ENCODE measurements at regions not wholly inside any gene's neighbourhood (a gene's known extent, or its start where the extent isn't known, plus 50 kb on each side); places are given as distances from the start of the nearest gene placed in this dataset.

DNA sequence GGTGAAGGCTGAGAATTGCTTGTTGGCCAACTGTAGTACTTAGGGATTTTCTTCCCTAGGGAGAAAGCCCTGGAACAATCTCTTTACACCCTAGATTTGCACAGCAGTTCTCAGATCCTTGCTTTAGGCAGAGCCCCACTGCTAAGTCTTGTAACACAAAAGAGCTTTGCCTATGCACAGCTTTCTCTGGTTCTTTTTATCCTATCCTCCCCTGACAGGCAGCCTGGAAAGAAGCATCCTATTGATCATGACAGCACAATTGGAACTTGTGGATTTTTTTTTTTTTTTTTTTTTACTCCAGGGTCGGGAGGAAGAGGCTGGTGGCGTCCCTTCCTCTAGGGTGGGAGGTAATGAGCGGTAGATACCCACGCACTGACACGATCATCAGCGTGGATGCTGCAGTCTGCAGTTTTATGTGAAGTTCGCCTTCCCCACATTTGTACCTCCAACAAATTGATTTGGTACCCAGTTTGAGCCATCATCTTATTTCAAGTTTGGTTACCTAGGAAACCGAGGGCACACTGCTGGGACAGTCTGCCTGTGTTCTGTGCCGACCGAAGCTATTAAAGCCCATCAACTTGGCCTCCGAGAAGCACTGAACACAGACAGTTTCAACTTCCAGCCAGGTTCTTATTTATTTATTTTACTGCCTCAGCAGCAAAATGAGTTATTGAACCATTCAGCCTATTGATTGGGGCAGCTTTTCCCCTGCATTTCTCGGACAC, 110.1 kb downstream of the NRN1 start:
- no peaks in the 10 kb centered on the region for H3K27me3 ChIP-seq (ENCODE audit: control insufficient read depth, low read length)
- no peaks in the 10 kb centered on the region for H3K36me3 ChIP-seq (ENCODE audit: control insufficient read depth, low read length)
- no peaks in the 10 kb centered on the region for H3F3A ChIP-seq (ENCODE audit: control insufficient read depth, insufficient read depth)
- TF ChIP-seq, protein P1, sequence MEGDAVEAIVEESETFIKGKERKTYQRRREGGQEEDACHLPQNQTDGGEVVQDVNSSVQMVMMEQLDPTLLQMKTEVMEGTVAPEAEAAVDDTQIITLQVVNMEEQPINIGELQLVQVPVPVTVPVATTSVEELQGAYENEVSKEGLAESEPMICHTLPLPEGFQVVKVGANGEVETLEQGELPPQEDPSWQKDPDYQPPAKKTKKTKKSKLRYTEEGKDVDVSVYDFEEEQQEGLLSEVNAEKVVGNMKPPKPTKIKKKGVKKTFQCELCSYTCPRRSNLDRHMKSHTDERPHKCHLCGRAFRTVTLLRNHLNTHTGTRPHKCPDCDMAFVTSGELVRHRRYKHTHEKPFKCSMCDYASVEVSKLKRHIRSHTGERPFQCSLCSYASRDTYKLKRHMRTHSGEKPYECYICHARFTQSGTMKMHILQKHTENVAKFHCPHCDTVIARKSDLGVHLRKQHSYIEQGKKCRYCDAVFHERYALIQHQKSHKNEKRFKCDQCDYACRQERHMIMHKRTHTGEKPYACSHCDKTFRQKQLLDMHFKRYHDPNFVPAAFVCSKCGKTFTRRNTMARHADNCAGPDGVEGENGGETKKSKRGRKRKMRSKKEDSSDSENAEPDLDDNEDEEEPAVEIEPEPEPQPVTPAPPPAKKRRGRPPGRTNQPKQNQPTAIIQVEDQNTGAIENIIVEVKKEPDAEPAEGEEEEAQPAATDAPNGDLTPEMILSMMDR (IDR thresholded peaks at IDR 0.05; ENCODE audit: low read depth, low read length, poor library complexity, severe bottlenecking): no peak
- no peak for TF ChIP-seq EZH2phosphoT487 (IDR thresholded peaks at IDR 0.05; ENCODE audit: borderline replicate concordance, low read length)
- no peak overlapping the region for H3K4me2 ChIP-seq (ENCODE audit: low read length)
- no peak overlapping the region for H3K27ac ChIP-seq (ENCODE audit: low read depth, low read length)
- H3K9me3 ChIP-seq (ENCODE audit: control insufficient read depth, insufficient read depth, low read length): no peaks in the 10 kb centered on the region
- no peaks in the 10 kb centered on the region for H3K4me1 ChIP-seq (ENCODE audit: control insufficient read depth, low read length)
- no peaks in the 10 kb centered on the region for H3K79me2 ChIP-seq (ENCODE audit: control insufficient read depth, low read length)
- H3K9me2 ChIP-seq (replicated peaks; ENCODE audit: control insufficient read depth, low read length): no peaks in the 10 kb centered on the region
- H4K20me1 ChIP-seq (ENCODE audit: control insufficient read depth, insufficient read depth, low read depth, low read length): no peaks in the 10 kb centered on the region
- H3K4me3 ChIP-seq (ENCODE audit: low read length): no peak overlapping the region

GRCh38 chr6:5894357-5894756, 112.4 kb downstream of the NRN1 start:
- H3K9me2 ChIP-seq (replicated peaks; ENCODE audit: control insufficient read depth, low read length): no peaks in the 10 kb centered on the region
- no peaks in the 10 kb centered on the region for H3F3A ChIP-seq (ENCODE audit: control insufficient read depth, insufficient read depth)
- H4K20me1 ChIP-seq (ENCODE audit: control insufficient read depth, insufficient read depth, low read depth, low read length): no peaks in the 10 kb centered on the region
- H3K79me2 ChIP-seq (ENCODE audit: control insufficient read depth, low read length): no peaks in the 10 kb centered on the region
- TF ChIP-seq, protein P1 (IDR thresholded peaks at IDR 0.05; ENCODE audit: low read depth, low read length, poor library complexity, severe bottlenecking): no peak
- TF ChIP-seq EZH2phosphoT487 (IDR thresholded peaks at IDR 0.05; ENCODE audit: borderline replicate concordance, low read length): no peak
- no peaks in the 10 kb centered on the region for H3K9me3 ChIP-seq (ENCODE audit: control insufficient read depth, insufficient read depth, low read length)
- H3K27ac ChIP-seq (ENCODE audit: low read depth, low read length): no peak overlapping the region
- no peak overlapping the region for H3K4me3 ChIP-seq (ENCODE audit: low read length)
- no peaks in the 10 kb centered on the region for H3K27me3 ChIP-seq (ENCODE audit: control insufficient read depth, low read length)
- H3K4me2 ChIP-seq (ENCODE audit: low read length): no peak overlapping the region
- H3K4me1 ChIP-seq (ENCODE audit: control insufficient read depth, low read length): no peaks in the 10 kb centered on the region
- H3K36me3 ChIP-seq (ENCODE audit: control insufficient read depth, low read length): no peaks in the 10 kb centered on the region

DNA sequence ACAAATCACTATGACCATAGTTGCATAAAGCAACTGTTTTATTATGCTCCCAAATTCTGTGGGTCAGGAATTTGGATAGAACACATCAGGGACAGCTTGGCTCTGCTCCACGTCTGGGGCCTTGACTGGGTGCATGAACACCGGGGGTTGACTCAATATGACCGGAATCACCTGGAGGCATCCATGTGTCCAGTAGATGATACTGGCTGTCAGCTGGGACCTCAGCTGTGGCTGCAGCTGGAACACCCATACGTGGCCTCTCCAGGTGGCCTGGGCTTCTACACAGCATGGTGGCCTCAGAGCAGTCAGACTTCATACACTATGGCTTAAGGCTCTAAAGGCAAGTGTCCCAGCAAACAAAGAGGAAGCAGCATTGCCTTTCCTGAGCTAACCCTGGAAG, 113.4 kb downstream of the NRN1 start:
- H3K9me3 ChIP-seq (ENCODE audit: control insufficient read depth, insufficient read depth, low read length): no peaks in the 10 kb centered on the region
- H3K79me2 ChIP-seq (ENCODE audit: control insufficient read depth, low read length): no peaks in the 10 kb centered on the region
- no peaks in the 10 kb centered on the region for H3K27me3 ChIP-seq (ENCODE audit: control insufficient read depth, low read length)
- no peaks in the 10 kb centered on the region for H3K36me3 ChIP-seq (ENCODE audit: control insufficient read depth, low read length)
- no peaks in the 10 kb centered on the region for H3K9me2 ChIP-seq (replicated peaks; ENCODE audit: control insufficient read depth, low read length)
- H3K4me3 ChIP-seq (ENCODE audit: low read length): no peak overlapping the region
- no peaks in the 10 kb centered on the region for H3F3A ChIP-seq (ENCODE audit: control insufficient read depth, insufficient read depth)
- no peak overlapping the region for H3K4me2 ChIP-seq (ENCODE audit: low read length)
- no peaks in the 10 kb centered on the region for H3K4me1 ChIP-seq (ENCODE audit: control insufficient read depth, low read length)
- no peak for TF ChIP-seq EZH2phosphoT487 (IDR thresholded peaks at IDR 0.05; ENCODE audit: borderline replicate concordance, low read length)
- TF ChIP-seq, protein P1 (IDR thresholded peaks at IDR 0.05; ENCODE audit: low read depth, low read length, poor library complexity, severe bottlenecking): no peak
- no peak overlapping the region for H3K27ac ChIP-seq (ENCODE audit: low read depth, low read length)
- H4K20me1 ChIP-seq (ENCODE audit: control insufficient read depth, insufficient read depth, low read depth, low read length): no peaks in the 10 kb centered on the region
